NCI-H2196 (cell line): ENCODE measurements at regions not wholly inside any gene's neighbourhood (a gene's known extent, or its start where the extent isn't known, plus 50 kb on each side); places are given as distances from the start of the nearest gene placed in this dataset.
"Not testable (repeated sequence)": the region's sequence is repeated elsewhere in the genome, so short reads cannot be mapped to it uniquely, and the experiment has no call there.

Experiments used
- DNase-seq: peaks from one replicate; lab custom pipeline; 2025; ENCODE audit not compliant: unreplicated experiment; lab: John Stamatoyannopoulos, UW

DNA sequence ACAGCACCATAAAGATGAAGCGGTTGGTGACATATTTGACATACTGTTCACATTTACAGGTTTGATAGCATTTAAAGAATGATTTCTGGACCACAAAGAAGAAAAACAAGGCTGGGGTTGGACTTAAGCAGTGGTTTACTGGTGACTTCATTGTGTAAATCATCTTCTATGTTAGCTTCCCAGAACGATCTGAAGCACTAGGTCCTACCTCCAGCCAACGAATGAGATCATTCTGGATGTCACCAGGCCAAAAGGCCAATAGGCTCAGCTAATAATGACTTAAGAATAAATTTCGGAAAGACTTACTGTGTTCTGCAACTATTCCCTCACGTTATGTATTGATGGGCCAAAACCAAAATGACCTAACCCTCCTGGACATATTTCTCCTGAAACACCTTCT, 675.3 kb upstream of the CCNG1 start:
- DNase-seq = no peak

DNA sequence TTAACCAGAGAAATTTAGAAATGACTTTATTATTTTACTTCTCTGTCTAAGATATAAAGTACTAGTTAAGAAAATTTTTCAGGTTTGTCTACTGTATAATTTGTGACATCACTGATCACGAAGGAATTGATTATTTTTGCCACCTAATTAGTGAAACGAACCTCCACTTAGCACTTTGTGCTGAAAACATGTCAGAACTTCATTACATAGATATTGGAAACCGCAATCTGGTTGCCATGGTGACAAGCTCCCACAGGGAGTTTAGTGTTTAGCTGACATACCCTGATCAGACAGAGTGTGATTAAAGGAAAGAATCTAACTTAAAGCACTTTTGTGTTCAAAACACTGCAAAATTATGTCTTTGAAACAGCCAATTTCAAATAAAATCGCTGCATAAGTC, 668.4 kb upstream of the CCNG1 start:
- DNase-seq = no peak

GRCh38 chr5:162785673-162786072, 651.7 kb upstream of the CCNG1 start:
- DNase-seq = no peak

GRCh38 chr5:162786234-162786633, 651.2 kb upstream of the CCNG1 start:
- no peak for DNase-seq

GRCh38 chr5:162796507-162796906, 640.9 kb upstream of the CCNG1 start:
- no peak for DNase-seq

DNA sequence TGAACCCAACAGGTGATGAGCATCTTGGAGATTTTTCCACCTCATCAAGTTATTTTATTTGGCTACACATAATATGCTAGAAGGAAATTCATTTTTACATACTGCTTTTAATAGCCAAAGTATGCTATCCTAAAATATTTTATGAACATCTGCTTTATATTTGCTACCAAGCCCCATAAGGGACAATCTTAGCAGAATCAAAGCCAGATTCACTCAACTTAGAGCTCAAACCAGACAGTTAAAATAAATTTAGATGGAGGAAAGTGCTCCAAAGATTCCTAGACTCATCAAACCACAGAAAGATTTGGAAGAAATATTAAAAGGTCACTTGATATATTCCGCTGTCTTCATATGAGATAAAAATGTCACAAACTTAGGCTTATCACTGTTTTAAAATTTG, 637.1 kb upstream of the CCNG1 start:
- no peak for DNase-seq

GRCh38 chr5:162801235-162801634, 636.2 kb upstream of the CCNG1 start:
- no peak for DNase-seq

- DNase-seq = no peak
Measured at GRCh38 chr5:162806195-162806594, 631.2 kb upstream of the CCNG1 start.

DNA sequence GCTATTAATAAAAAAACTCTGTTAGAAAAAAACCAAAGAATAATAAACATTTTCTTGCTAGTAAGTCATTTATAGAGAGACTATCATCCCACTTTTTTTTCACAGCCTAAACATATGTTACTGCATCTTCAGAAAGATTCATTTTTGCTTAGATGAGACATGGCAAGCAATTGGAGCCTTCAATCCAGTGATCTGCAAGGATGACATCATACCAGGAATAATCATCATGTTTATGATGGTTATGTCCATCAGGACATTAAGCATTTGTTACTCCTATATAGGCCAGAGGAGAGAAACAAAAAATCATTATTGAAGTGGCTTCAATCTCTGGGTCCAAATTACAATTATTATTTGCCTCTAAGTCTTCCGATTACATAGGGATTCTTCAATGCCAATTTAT, 626.3 kb upstream of the CCNG1 start:
- no peak for DNase-seq

GRCh38 chr5:162816816-162817215, 620.6 kb upstream of the CCNG1 start:
- DNase-seq = no peak

DNA sequence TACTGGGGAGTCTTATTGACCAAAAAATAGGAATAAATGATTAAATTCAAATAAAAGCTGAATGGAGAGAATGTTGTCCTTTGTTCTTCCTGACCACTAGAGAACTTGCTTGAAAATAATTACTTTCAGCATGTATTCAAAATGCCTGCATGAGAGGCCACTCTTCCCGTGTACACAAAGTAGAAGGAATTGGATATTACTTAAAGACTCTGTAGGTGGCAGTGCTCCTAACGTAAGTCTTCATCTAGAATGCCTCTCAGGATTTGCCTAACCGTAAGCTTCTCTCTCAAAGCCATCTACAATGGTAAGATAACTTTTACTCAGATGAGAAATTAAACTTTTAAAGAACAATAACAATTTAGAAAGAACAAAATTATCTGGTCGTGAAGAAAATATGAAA, 620.0 kb upstream of the CCNG1 start:
- no peak for DNase-seq

GRCh38 chr5:162821664-162822063, 615.7 kb upstream of the CCNG1 start:
- not testable (repeated sequence) for DNase-seq

GRCh38 chr5:162824360-162824759, 613.0 kb upstream of the CCNG1 start:
- no peak for DNase-seq

GRCh38 chr5:162837155-162837554, 600.2 kb upstream of the CCNG1 start:
- no peak for DNase-seq

DNA sequence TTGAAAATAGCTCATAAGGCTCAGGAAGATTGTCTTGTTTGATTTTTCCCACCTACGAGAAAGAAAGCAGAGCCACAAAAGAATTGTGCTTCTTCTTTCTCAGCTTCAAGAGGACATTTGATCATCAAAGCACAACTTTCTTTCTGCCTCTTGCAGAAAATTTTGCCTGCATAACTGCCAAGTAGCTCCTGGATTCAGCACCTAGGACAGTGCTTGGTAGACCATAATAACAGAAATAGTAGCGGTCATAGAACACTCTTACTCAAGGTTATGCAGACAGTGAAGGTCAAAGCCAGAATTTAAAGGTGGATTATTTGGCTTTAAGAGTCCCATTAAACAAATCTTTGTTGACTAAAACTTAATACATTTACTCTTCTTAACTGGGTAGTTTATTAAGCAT, 594.7 kb upstream of the CCNG1 start:
- no peak for DNase-seq

DNA sequence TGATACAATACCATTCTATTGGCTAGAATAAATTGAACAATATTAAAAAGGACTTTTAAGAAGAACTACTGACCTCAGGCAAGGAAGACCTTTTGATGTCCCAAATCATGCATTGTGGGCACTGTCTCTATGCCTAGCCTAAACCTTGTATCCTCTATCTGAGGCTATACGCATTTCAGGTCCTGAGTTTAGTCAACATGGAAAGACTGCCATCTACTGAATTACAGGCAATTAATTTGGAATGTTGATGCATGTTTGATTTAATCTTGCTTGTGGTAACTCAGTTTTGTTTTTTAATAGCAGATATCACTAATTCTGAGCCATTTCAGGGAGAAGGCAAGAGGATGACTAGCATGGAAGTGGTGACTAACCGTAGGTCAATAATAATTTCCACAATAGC, 585.3 kb upstream of the CCNG1 start:
- DNase-seq = no peak

DNA sequence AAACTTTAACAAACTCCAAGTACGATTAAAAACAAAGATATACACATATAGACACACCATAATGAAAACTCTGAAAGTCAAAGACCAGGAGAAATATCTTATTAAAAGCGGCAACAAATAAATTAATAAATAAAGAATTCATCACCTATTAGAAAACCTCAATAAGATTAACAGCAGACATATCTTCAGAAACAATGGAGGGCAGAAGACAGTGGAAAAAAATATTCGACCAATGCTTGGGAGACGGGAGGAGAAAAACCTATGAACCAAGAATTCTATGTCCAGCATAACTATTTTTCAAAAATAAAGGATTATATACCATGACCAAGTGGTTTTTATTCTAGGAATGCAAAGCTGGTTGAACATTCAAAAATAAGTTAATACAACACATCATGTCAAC, 578.6 kb upstream of the CCNG1 start:
- DNase-seq = no peak

DNA sequence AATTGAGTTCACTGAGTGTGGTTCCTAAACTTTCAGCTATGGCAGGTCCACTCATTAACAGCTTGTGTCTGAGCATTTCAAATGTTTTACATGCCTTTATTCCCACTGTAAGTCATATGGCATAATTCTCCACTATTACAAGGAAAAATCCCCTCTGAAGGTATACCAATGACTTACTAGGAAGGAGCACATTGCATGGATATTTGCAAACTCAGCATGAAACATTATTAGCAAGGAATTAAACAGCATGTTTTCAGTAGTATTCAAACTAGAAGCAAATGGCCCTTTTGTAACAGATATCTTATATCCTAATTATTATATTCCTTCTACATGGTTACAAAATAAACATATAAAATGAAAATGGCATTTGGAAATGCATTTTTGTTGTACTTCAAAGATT, 566.4 kb upstream of the CCNG1 start:
- DNase-seq = no peak

DNA sequence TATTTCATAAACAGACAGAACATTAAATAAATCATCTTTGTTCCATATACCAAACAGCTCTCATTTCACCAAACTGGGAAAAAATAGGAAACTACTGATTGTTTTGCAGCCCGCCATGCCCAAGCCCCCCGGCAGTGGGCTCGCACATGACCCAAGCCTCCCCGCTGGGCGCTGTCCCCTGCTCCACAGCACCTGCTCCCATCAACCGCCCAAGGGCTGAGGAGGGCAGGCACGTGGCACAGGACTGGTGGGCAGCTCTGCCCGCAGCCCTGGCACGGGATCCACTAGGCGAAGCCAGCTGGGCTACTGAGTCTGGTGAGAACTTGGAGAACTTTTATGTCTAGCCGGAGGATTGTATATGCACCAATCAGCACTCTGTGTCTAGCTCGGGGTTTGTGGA, 554.8 kb upstream of the CCNG1 start:
- no peak for DNase-seq

DNA sequence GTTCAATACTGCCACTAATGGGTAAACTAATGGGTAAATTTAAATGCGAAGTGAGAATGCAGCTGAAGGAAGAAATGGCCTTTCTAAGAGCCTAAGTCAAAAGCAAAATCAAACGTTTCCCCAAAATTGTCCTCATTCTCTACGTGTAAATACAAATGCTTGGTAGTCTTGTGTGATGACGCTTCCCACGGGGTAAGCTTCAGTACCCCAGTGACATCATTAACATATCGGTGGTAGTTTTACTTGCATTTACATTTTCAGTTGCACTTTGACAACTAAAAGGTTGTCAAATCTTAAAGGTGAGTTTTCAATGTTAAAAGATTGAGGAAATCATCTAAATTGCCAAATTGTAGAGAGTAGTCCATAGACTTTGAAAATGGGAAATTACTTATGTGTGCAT, 550.7 kb upstream of the CCNG1 start:
- DNase-seq = no peak

GRCh38 chr5:162888268-162888667, 549.1 kb upstream of the CCNG1 start:
- DNase-seq = no peak

- DNase-seq = no peak
Measured at GRCh38 chr5:162911873-162912272, 525.5 kb upstream of the CCNG1 start.

DNA sequence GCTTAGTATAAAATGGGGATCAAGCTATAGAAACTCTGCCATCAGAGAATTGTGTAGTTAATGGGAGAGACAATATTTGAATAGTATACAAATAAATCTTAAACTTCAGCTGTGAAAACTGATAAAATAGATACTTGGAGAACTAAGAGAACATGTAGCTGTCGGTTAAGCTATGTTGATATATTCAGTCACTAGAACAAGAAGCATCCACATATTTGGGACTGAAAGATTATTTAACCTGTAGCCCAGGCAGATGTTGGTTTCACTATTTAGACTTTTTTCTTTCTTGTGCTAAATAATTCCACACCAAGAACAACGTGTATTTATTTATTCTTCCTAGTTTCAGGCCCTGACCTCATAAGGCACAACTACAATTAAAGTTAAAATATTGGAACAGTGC, 521.0 kb upstream of the CCNG1 start:
- DNase-seq = no peak

DNA sequence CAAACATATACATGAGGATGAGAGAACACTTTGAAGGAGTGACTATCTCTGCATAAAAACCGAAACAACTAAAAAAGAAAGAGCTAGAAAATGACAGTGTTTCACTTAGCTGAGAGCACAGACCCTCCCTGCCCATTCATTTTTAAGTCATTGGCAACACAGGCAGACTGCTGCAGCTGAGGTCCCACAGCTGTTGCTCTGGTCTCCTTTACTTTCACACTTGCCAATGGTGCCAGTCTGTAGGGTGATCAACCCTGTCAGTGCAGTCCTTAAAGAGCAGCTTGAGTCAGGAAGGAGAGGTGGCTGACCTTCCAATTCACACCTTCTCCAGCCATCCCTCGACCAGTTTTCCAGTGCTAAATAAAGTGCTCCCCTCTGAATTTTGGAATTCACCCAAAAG, 508.3 kb upstream of the CCNG1 start:
- no peak for DNase-seq
